ENCODE measurements at regions not wholly inside any gene's neighbourhood (a gene's known extent, or its start where the extent isn't known, plus 50 kb on each side); places are given as distances from the start of the nearest gene placed in this dataset.

DNA sequence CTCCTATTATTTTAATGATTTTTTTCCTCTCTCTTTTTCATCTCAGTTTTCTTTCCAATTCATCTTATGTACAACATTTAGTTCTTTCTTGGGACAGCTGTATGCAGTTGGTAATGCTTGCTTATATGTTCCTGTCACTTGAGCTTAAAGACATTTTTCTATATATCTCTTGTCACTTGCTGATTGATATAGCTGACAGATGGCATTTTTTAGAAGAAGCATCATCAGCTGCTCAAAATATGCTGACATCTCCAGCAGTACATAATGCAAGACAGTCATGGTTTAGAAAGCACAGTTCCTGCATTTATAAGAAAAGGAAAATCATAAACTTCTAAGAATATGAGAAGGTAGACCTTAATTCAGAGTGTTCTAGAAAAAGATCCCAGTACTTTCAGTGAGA is 56.5 kb downstream of the DCAF8L1 start:
- DNase-seq (no peak), ATAC-seq (no peak)
- H3K27ac ChIP-seq, result no peak overlapping the region
- intact Hi-C loops (cut with DNase I), result no loop called here
- TF ChIP-seq, protein P1, sequence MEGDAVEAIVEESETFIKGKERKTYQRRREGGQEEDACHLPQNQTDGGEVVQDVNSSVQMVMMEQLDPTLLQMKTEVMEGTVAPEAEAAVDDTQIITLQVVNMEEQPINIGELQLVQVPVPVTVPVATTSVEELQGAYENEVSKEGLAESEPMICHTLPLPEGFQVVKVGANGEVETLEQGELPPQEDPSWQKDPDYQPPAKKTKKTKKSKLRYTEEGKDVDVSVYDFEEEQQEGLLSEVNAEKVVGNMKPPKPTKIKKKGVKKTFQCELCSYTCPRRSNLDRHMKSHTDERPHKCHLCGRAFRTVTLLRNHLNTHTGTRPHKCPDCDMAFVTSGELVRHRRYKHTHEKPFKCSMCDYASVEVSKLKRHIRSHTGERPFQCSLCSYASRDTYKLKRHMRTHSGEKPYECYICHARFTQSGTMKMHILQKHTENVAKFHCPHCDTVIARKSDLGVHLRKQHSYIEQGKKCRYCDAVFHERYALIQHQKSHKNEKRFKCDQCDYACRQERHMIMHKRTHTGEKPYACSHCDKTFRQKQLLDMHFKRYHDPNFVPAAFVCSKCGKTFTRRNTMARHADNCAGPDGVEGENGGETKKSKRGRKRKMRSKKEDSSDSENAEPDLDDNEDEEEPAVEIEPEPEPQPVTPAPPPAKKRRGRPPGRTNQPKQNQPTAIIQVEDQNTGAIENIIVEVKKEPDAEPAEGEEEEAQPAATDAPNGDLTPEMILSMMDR (IDR thresholded peaks at IDR 0.05), result no peak
- no peaks in the 10 kb centered on the region for H3K27me3 ChIP-seq
- no peaks in the 10 kb centered on the region for H3K4me1 ChIP-seq
- no peaks in the 10 kb centered on the region for H3K9me3 ChIP-seq
- H3K4me3 ChIP-seq, result no peak overlapping the region
- H3K36me3 ChIP-seq, result no peaks in the 10 kb centered on the region

DNA sequence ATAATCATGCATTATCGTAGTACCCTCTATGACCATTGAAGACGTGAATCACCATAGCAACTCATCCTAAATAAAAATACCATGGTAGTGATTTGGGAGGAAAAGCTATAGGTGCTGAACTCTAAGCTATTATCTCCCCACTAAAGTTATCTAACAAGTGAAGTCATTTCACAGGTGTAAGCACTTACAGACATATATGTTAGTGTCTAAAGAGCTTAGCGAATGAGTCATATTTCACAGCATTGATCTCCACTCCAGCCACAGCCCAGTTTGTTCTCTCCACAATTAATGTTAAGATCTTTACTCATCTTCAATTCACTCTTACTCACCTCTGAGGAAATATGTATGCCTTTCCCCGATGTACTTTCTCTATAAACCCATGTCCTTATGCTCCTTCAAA is 57.0 kb downstream of the DCAF8L1 start:
- no peaks in the 10 kb centered on the region for H3K4me1 ChIP-seq
- intact Hi-C loops (cut with DNase I), result no loop called here
- no peak for ATAC-seq
- no peaks in the 10 kb centered on the region for H3K27me3 ChIP-seq
- no peaks in the 10 kb centered on the region for H3K9me3 ChIP-seq
- no peak overlapping the region for H3K4me3 ChIP-seq
- H3K36me3 ChIP-seq, result no peaks in the 10 kb centered on the region
- DNase-seq, result no peak
- TF ChIP-seq, protein P1 (IDR thresholded peaks at IDR 0.05), result no peak
- no peak overlapping the region for H3K27ac ChIP-seq

GRCh38 chrX:27918799-27919198 is 62.5 kb downstream of the DCAF8L1 start:
- Histone ChIP-seq H3K4me3 (no peak overlapping the region), H3K36me3 (no peaks in the 10 kb centered on the region), H3K4me1 (no peaks in the 10 kb centered on the region)

DNA sequence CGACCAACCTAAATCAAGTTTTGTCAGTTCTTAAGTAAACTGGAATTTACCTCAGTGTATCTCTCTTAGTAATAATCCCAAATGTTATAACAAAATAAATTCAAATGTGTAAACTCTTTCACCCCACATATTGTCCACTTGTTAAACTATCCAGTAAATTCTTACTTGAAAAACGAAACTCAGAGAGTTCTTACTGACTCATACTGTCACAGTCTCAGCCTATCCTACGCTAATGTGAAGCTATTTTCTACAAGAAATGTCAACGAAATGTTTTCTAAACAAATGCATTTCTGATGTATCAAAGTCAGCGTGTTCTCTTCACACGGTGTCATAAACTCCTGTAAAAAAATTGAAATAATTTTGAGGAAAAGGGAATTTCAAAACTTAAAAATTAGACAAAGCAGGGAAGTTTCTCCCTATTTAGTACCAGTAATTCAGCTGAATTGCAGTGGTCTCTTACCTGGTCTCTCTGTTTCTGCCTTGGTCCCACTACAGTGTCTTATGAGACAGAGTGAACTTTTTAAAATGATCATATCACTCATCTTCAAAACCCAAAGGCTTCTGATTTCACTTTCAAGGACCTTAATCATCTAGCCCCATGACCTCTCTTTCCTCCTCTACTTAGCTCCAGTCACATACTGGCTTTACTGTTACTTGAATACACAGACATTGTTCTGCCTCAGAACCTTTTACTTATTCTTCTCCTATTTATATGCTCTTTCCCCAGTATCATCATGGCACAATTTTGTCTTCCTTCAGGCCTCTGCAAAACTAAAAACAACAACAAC is 63.3 kb downstream of the DCAF8L1 start:
- Histone ChIP-seq H3K4me3 (no peak overlapping the region), H3K9me3 (no peaks in the 10 kb centered on the region), H3K36me3 (no peaks in the 10 kb centered on the region), H3K27ac (no peak overlapping the region), H3K27me3 (no peaks in the 10 kb centered on the region), H3K4me1 (no peaks in the 10 kb centered on the region)
- TF ChIP-seq, protein P1 (IDR thresholded peaks at IDR 0.05), result no peak
- ATAC-seq (no peak), DNase-seq (no peak)
- intact Hi-C loops (cut with DNase I), result no loop called here

More at GRCh38 chrX:27918799-27919198, 62.5 kb downstream of the DCAF8L1 start:
- no peaks in the 10 kb centered on the region for H3K27me3 ChIP-seq
- no peak overlapping the region for H3K27ac ChIP-seq
- ATAC-seq (no peak), DNase-seq (peak in 1 of 4 donors; percentile 2)
- H3K9me3 ChIP-seq, result no peaks in the 10 kb centered on the region
- TF ChIP-seq, protein P1 (IDR thresholded peaks at IDR 0.05), result peak in 1 of 2 donors; percentile 13
- intact Hi-C loops (cut with DNase I), result no loop called here

DNA sequence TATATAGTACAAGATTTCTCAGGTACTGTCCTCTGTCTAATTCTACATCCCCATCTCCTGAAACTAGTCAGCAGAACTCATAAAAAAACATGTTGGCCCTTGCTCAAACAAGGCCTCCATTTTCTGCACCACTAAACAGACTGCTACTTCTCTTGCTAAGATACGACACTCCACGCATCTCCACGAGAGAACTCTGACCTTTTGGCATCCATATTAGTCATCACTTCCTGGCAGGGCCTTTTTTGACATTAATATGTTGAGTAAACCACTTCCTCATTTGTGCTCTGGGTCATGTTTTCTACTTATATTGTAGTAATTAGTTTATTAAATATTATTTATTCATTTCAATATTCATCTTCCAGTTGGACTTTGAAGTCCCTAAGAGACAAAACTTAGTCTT is 65.6 kb downstream of the DCAF8L1 start:
- no peak for DNase-seq
- H3K9me3 ChIP-seq, result no peaks in the 10 kb centered on the region
- H3K4me1 ChIP-seq, result no peaks in the 10 kb centered on the region
- H3K27ac ChIP-seq, result no peak overlapping the region
- intact Hi-C loops (cut with DNase I), result no loop called here
- no peaks in the 10 kb centered on the region for H3K27me3 ChIP-seq
- no peaks in the 10 kb centered on the region for H3K36me3 ChIP-seq
- TF ChIP-seq, protein P1 (IDR thresholded peaks at IDR 0.05), result no peak
- H3K4me3 ChIP-seq, result no peak overlapping the region
- ATAC-seq, result no peak
